IMR-90 (cell line): ENCODE measurements at regions not wholly inside any gene's neighbourhood (a gene's known extent, or its start where the extent isn't known, plus 50 kb on each side); places are given as distances from the start of the nearest gene placed in this dataset.

Source experiments
- ATAC-seq: fragments of 200-7000 bp; cut with Tn5 transposase; 2 replicates; pipeline ENCODE4 v1.9.1; 2020; ENCODE audit warnings: low read depth, mild to moderate bottlenecking, moderate library complexity
- BruUV-seq: library from RNA; stranded (reverse); fragments of 400-500 nt; replicated peaks from 2 replicates; lab custom pipeline; 2021; lab: Mats Ljungman, UMichigan
- CTCF ChIA-PET: fragments of 300-600 bp; formaldehyde crosslinking; extraction: SDS; loops from one replicate; lab custom pipeline; 2021; ENCODE audit warnings: antibody characterized with exemption; lab: Yijun Ruan, JAX
- POLR2A ChIA-PET: fragments of 300-600 bp; sonication (Branson Sonifier 250); formaldehyde crosslinking; loops from one replicate; lab custom pipeline; 2022; ENCODE audit warnings: antibody characterized with exemption; ENCODE audit not compliant: unreplicated experiment; lab: Charles Lee
- DNase-seq: peaks from one replicate; pipeline ENCODE4 v3.0.0; 2013
- H2AFZ ChIP-seq: replicated peaks from 2 replicates; pipeline ENCODE3; 2013; ENCODE audit warnings: low read length, mild to moderate bottlenecking; ENCODE audit not compliant: poor library complexity
- H2AK5ac ChIP-seq: 2 replicates; pipeline ENCODE4 v1.6.1; 2013; ENCODE audit warnings: low read depth, low read length, inconsistent platforms
- H2AK9ac ChIP-seq: replicated peaks from 2 replicates; pipeline ENCODE3; 2013; ENCODE audit warnings: mild to moderate bottlenecking, low read depth, low read length, moderate library complexity; ENCODE audit not compliant: poor library complexity
- H2BK120ac ChIP-seq: 2 replicates; pipeline ENCODE4 v1.6.1; 2013; ENCODE audit warnings: low read depth, low read length, inconsistent platforms
- H2BK15ac ChIP-seq: 3 replicates; pipeline ENCODE4 v1.6.1; 2013; ENCODE audit warnings: low read depth, low read length, inconsistent platforms
- H2BK20ac ChIP-seq: 2 replicates; pipeline ENCODE4 v1.6.1; 2013; ENCODE audit warnings: low read depth, mild to moderate bottlenecking, inconsistent platforms, low read length, moderate library complexity
- H2BK5ac ChIP-seq: 2 replicates; pipeline ENCODE4 v1.6.1; 2013; ENCODE audit warnings: mild to moderate bottlenecking, low read depth, low read length, inconsistent platforms; ENCODE audit not compliant: poor library complexity, severe bottlenecking
- H3K14ac ChIP-seq: replicated peaks from 2 replicates; pipeline ENCODE4 v1.6.1; 2013; ENCODE audit warnings: low read depth, low read length, inconsistent platforms
- H3K18ac ChIP-seq: 2 replicates; pipeline ENCODE4 v1.6.1; 2013; ENCODE audit warnings: low read depth, low read length, control low read depth
- H3K23ac ChIP-seq: 2 replicates; pipeline ENCODE4 v1.6.1; 2013; ENCODE audit warnings: low read depth, low read length, inconsistent platforms
- H3K27ac ChIP-seq: 2 replicates; pipeline ENCODE4 v1.5.1; 2013; ENCODE audit warnings: mild to moderate bottlenecking, control low read depth, low read length; ENCODE audit not compliant: insufficient read depth
- H3K27me3 ChIP-seq: 2 replicates; pipeline ENCODE4 v1.6.1; 2013; ENCODE audit warnings: low read length; ENCODE audit not compliant: control insufficient read depth, insufficient read depth
- H3K36me3 ChIP-seq: 2 replicates; pipeline ENCODE4 v1.6.1; 2013; ENCODE audit warnings: low read length, mixed read lengths; ENCODE audit not compliant: control insufficient read depth, insufficient read depth
- H3K4ac ChIP-seq: 2 replicates; pipeline ENCODE4 v1.6.1; 2013; ENCODE audit warnings: low read depth, low read length, inconsistent platforms
- H3K4me1 ChIP-seq: 2 replicates; pipeline ENCODE4 v1.6.1; 2013; ENCODE audit warnings: low read length, mixed read lengths; ENCODE audit not compliant: control insufficient read depth, insufficient read depth
- H3K4me2 ChIP-seq: 2 replicates; pipeline ENCODE4 v1.6.1; 2013; ENCODE audit warnings: low read depth, mild to moderate bottlenecking, control low read depth, low read length, moderate library complexity
- H3K4me3 ChIP-seq: 2 replicates; pipeline ENCODE4 v1.5.1; 2013; ENCODE audit warnings: low read depth, mild to moderate bottlenecking, control low read depth, low read length, moderate library complexity; ENCODE audit not compliant: insufficient read depth
- H3K56ac ChIP-seq: 2 replicates; pipeline ENCODE4 v1.6.1; 2013; ENCODE audit warnings: low read length, inconsistent platforms; ENCODE audit not compliant: insufficient read depth; ENCODE audit errors: extremely low read depth
- H3K79me1 ChIP-seq, 2 experiments: 2 replicates each; pipeline ENCODE4 v1.6.1; 2013; ENCODE audit warnings: low read length in 2 of 2, inconsistent platforms in 1 of 2, low read depth in 1 of 2
- H3K9ac ChIP-seq: 2 replicates; pipeline ENCODE4 v1.6.1; 2013; ENCODE audit warnings: low read depth, low read length, control low read depth
- H3K9me1 ChIP-seq: 2 replicates; pipeline ENCODE4 v1.6.1; 2013; ENCODE audit warnings: low read length, inconsistent platforms; ENCODE audit not compliant: insufficient read depth
- H3K9me3 ChIP-seq: 2 replicates; pipeline ENCODE4 v1.6.1; 2013; ENCODE audit warnings: low read length; ENCODE audit not compliant: control insufficient read depth, insufficient read depth
- H4K20me1 ChIP-seq: 2 replicates; pipeline ENCODE4 v1.6.1; 2013; ENCODE audit warnings: low read length, inconsistent platforms; ENCODE audit not compliant: insufficient read depth
- H4K5ac ChIP-seq: 2 replicates; pipeline ENCODE4 v1.6.1; 2013; ENCODE audit warnings: mild to moderate bottlenecking, low read depth, low read length, control low read depth
- H4K8ac ChIP-seq, 2 experiments: 2 replicates each; pipeline ENCODE4 v1.6.1; 2013; ENCODE audit warnings: low read depth in 2 of 2, low read length in 2 of 2, control low read depth in 1 of 2, inconsistent platforms in 1 of 2
- H4K91ac ChIP-seq: 2 replicates; pipeline ENCODE4 v1.6.1; 2013; ENCODE audit warnings: low read depth, low read length, inconsistent platforms; ENCODE audit not compliant: insufficient read depth
- SMC3 ChIP-seq: fragments of 150-350 bp; IDR thresholded peaks from 2 replicates; pipeline ENCODE4 v1.6.1; 2016; ENCODE audit warnings: low read depth, mild to moderate bottlenecking, antibody characterized with exemption, low read length, moderate library complexity
- WGBS, 2 experiments: methylation state at CpG; one replicate each; pipeline versions ENCODE4 v1.1.5 to v1.1.7; 2013; ENCODE audit warnings: missing lambda C conversion rate in 2 of 2; ENCODE audit not compliant: insufficient read length in 1 of 2; ENCODE audit errors: extremely low coverage in 2 of 2; 5-methylcytosine and 5-hydroxymethylcytosine counted together
- dilution Hi-C: fragments of 300-500 bp; cut with HindIII; formaldehyde crosslinking; loops from one replicate; pipeline ENCODE4 v1.14.3; 2018; ENCODE audit warnings: low sequenced_read_pairs; ENCODE audit not compliant: unreplicated experiment
- in situ Hi-C: fragments of 300-500 bp; cut with MboI; formaldehyde crosslinking; loops from 3 replicates; pipeline ENCODE4 v1.14.3; 2019; ENCODE audit warnings: low sequenced_read_pairs, inconsistent platforms, mixed read lengths
- intact Hi-C: fragments of 100-400 bp; cut with micrococcal nuclease; formaldehyde crosslinking; loops from 2 replicates; pipeline ENCODE4 v1.10.0; 2022

DNA sequence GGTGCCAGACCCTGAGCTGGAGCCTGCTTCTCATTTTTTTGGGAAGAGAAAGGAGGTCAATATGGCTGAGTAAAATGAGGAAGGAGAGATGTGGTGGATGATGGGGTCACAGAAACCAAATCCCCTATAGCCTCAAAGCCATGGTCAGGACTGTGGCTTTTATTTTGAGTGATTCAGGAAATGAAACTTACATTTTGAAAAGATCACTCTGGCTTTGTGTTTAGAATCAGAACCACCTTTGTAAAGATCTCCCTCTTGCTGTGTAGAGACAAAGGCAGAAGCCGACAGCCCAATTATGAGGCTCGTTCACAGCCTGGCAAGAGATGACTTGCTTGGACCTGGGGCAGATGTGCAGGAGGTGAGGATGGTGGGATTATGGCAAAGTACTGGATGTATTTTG lies 121.6 kb upstream of the ANKFN1 start:
- Histone ChIP-seq H3K36me3 (no peaks in the 10 kb centered on the region), H3K4me1 (no peaks in the 10 kb centered on the region), H3K18ac (no peak overlapping the region), H3K4ac (no peak overlapping the region), H3K79me1 (no peaks in the 10 kb centered on the region), H3K56ac (no peak overlapping the region), H3K4me3 (no peak overlapping the region), H4K20me1 (no peaks in the 10 kb centered on the region), H3K14ac (no peak overlapping the region), H4K5ac (no peak overlapping the region), H2AK5ac (no peak overlapping the region), H3K4me2 (no peak overlapping the region), H2BK20ac (no peak overlapping the region), H3K9me3 (no peaks in the 10 kb centered on the region), H2BK5ac (no peak overlapping the region), H3K27me3 (no peaks in the 10 kb centered on the region), H2BK15ac (no peak overlapping the region), H4K8ac (no peak overlapping the region), H3K9ac (no peak overlapping the region), H3K23ac (no peak overlapping the region), H2AFZ (no peak overlapping the region), H3K27ac (no peak overlapping the region), H3K9me1 (no peaks in the 10 kb centered on the region), H2AK9ac (no peak overlapping the region), H4K91ac (no peak overlapping the region), H2BK120ac (no peak overlapping the region)
- no TSS peak for BruUV-seq
- DNase-seq (no peak), ATAC-seq (no peak)
- POLR2A ChIA-PET: no interaction called here
- no peak for TF ChIP-seq SMC3
- dilution Hi-C loops: no loop called here
- WGBS, 2 experiments: no CpG with 5 or more reads among the region's 2 CpGs
- CTCF ChIA-PET: no interaction called here
- intact Hi-C loops: no loop called here
- in situ Hi-C loops: no loop called here
